Lung microvascular endothelial cell (primary cell): ENCODE measurements at regions not wholly inside any gene's neighbourhood (a gene's known extent, or its start where the extent isn't known, plus 50 kb on each side); places are given as distances from the start of the nearest gene placed in this dataset.
"Not testable (repeated sequence)": the region's sequence is repeated elsewhere in the genome, so short reads cannot be mapped to it uniquely, and the experiment has no call there.

Experiments
- DNase-seq, 2 donors: peaks; one replicate each; pipeline versions ENCODE4 v3.0.0 to v3.0.0-alpha.2; 2010; ENCODE audit warnings: low read depth in 2 of 2

GRCh38 chr3:182397164-182397563 is 396.1 kb upstream of the ATP11B start:
- no peak for DNase-seq

GRCh38 chr3:182399978-182400737 is 393.1 kb upstream of the ATP11B start:
- no peak for DNase-seq

GRCh38 chr3:182400838-182401237 is 392.5 kb upstream of the ATP11B start:
- DNase-seq = no peak

DNA sequence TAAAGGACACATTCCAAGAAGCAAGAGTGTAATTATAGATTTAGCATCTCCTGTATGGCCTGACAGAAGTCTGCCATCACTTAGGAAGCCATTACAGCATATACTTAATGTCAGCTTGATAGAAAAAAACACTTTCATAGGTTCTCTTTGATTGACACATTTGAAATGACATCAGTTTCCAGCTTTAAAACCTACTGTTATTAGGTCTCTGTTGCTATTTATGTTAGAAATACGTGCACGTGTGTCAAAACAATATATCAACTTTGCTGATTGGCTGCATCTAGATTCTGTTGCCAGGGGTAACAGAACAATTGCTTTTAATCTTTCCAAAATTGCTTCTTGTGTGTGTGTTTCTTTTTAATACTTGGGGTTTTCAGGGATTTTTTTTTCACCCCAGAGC is 389.3 kb upstream of the ATP11B start:
- DNase-seq = no peak

GRCh38 chr3:182405759-182406158 is 387.5 kb upstream of the ATP11B start:
- DNase-seq = no peak

DNA sequence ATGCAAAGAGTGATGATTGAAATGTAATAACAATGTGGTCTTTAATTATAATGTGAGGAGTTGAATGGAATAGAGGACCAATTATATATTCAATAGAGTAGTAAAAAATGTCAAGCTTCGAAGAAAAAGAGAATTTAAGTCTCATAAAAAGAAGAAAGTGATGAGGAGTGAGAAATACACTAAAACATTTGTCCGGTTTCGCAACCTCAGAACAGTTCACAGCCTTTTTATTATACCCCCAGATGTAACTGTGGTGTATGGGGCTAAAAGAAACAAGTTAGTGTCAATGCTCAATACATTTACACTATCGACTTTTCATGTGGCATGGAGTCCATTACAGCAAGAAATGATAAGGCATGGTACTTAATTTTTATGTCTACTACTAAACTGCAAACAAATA is 386.5 kb upstream of the ATP11B start:
- DNase-seq = no peak

GRCh38 chr3:182410051-182410450 is 383.3 kb upstream of the ATP11B start:
- DNase-seq = no peak

DNA sequence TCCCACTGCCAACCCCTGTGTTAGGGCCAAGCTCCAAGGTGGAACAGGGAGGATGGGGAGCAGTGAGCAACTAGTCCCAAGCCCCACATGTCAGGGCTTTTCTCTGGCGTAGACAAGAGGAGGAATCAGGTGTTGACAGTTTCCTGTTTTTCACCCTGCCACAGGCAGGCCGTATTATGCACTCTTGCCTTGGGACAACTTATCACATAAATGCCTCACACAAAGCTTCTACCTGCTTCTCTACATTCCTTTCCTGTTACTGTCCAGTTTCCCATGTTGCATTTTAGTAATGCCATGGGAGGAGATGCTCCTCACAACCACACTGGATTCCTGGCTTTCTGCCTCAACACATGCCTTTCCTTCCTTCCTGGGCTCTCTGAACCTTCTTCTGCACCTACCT is 381.2 kb upstream of the ATP11B start:
- DNase-seq = no peak

DNA sequence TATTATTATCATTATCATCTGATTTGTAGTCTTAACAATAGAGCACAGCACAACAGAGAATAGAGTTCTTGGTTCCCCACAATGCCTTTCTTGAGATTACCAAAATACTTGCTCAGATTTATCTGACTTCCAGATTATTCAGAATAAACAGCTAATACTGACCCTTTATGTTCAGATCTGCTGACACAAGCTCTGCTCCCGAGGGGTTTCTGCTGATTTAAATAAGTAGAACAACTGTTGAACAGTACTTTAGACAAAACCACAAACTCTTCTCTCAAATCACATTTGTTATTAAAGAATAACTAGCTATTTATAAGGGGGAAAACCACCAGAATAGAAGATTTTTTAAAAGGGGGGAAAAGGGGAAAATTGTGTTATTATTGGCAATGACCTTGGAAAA is 380.2 kb upstream of the ATP11B start:
- DNase-seq = no peak

GRCh38 chr3:182413682-182414081 is 379.6 kb upstream of the ATP11B start:
- no peak for DNase-seq

- no peak for DNase-seq
Observed at GRCh38 chr3:182414586-182414985, 378.7 kb upstream of the ATP11B start.

DNA sequence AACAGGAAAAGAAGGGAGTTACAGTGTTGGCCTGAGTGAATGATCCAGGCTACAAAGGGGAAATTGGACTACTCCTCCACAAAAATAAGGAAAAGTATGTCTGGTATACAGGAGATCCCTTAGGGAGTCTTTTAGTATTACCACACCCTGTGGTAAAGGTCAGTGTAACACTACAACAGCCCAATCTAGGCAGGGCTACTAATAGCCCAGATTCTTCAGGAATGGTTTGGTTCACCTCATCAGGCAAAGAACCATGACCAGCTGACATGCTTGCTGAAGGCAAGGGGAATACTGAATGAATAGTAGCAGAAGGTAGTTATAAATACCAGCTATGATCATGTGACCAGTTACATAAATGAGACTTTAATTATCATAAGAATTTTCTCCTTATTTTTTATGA is 372.6 kb upstream of the ATP11B start:
- no peak for DNase-seq

DNA sequence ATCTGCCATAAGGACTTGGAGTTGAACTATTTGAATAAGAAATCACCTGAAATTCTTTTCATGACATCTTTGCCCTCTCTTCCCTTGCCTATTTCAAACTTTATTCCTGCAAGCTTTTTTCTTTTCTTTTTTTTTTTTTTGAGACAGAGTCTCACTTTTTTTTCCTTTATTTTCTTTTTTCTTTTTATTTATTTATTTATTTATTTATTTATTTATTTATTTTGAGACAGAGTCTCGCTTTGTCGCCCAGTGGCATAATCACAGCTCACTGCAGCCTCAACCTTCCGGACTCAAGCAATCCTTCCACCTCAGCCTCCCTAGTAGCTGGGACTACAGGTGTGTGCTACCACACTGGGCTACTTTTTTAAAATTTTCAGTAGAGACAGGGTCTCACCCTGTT is 369.3 kb upstream of the ATP11B start:
- no peak for DNase-seq

GRCh38 chr3:182425926-182426718 is 367.2 kb upstream of the ATP11B start:
- DNase-seq = not testable (repeated sequence)

DNA sequence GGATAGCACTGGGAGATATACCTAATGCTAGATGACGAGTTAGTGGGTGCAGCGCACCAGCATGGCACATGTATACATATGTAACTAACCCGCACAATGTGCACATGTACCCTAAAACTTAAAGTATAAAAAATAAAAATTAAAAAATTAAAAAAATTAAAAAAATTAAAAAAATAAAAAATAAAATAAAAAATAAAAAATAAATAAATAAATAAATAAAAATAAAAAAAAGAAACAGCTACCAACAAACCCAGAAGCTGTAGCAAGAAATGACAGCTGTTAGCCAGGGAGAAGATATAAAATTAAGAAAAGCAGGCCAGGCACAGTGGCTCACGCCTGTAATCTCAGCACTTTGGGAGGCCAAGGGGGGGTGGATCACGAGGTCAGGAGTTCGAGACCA is 361.3 kb upstream of the ATP11B start:
- DNase-seq = not testable (repeated sequence)

DNA sequence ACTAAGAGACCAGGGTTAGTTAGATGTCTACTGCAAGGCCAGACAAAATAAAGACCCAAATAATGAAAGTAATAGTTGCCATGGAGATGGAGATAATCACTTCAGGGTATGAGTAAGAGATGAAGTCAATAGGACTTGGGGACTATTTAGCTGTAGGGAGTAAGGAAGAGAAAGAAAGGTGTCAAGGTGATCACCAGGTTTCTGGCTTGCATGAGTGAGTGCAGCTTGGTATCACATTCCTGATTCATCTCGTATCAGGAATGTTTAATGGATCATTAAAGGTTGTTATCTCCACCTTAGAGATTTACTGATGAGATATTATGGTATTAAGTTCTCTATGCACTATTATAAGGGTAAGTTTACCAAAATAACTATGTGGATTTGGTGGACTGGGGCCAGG is 357.4 kb upstream of the ATP11B start:
- DNase-seq = no peak

DNA sequence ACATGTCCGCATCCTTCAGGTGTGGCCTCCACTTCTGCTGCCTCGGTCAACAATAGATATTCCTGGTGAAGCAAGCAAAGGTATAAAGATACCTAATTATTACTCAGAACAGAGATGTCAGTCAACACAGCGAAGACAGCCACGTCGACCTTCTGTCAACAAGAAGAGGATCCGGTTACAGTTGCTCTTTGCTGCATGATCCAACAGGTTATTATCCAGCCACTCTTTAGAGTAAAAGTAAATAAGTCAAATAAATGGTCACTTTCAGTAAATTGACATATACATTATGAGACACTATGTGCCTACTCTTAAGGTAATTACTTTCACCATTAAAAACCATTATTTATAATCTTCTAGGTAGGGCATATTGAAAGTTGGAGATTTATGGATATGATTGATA is 356.8 kb upstream of the ATP11B start:
- DNase-seq = no peak

GRCh38 chr3:182438398-182438797 is 354.9 kb upstream of the ATP11B start:
- DNase-seq = no peak

GRCh38 chr3:182440101-182440500 is 353.2 kb upstream of the ATP11B start:
- DNase-seq = no peak

DNA sequence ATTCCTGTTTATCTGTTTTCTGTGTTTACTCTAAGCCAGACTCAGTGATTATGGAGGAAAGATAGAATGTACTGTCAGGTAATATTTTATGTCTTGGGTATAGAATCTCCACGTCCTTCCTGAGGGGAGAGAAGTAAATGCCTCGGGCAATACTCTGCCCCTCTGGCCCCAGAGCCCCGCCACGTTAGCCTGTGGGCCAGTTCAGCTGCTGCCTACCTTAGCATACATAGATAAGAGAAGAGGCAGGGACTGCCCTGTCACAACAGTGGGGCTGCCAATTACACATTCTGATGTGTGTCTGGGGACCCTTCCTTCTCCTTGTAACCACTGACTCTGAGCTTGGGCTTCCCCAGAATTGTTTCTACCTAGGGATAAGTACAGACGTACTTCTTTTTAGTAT is 347.7 kb upstream of the ATP11B start:
- no peak for DNase-seq

- no peak for DNase-seq
Observed at GRCh38 chr3:182450942-182451787, 342.1 kb upstream of the ATP11B start.

GRCh38 chr3:182451871-182452270 is 341.4 kb upstream of the ATP11B start:
- no peak for DNase-seq
